ENCODE measurements at regions not wholly inside any gene's neighbourhood (a gene's known extent, or its start where the extent isn't known, plus 50 kb on each side); places are given as distances from the start of the nearest gene placed in this dataset.

DNA sequence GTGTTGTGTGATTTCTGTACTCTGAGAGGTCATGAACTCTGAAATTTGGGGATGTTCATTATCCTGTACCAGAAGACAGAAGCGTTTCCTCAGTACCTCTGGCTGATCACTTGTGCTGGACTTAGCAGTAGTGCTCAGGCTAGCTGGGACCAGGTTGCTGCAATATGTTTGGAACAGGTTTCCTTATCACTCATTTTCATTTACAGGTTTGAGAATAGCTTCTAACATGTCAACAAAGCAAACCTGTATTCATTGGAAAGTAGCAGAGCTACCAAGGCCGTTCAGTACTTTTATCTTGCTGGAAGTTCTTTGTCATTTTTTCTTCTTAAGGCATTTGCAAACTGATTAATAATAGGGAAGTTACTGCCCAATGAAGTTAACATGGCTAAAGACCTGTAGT is 242.9 kb upstream of the ANKRD50 start:
- Histone ChIP-seq H3K27me3 (ENCODE audit: control insufficient read depth, insufficient read depth, low read length) (no peaks in the 10 kb centered on the region), H3K4me3 (ENCODE audit: low read depth, low read length) (no peak overlapping the region), H3K36me3 (ENCODE audit: control insufficient read depth, insufficient read depth, low read length) (no peaks in the 10 kb centered on the region)
- FAIRE-seq = no peak
- no peak for TF ChIP-seq CTCF (IDR thresholded peaks at IDR 0.05; ENCODE audit: insufficient read depth, low read length, severe bottlenecking)
- DNase-seq (ENCODE audit: low read depth) = no peak

DNA sequence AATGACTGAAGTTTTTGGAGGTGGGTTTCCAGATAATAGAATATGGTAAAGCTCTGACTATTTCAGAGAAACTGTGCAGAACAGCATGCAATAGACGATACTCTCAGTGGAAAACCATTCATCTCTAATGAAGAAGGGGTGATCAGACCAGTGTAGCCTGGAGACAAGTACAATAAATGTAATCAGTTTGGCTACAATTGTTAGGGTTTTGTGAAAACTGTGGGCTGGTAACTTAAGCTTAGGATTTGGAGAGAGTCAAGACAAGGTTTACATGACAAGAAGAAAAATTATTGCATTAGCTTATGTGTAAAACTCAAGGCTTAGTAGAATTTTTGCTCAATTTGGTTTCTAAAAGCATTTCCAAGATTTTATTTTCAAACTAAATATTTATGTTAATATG is 241.5 kb upstream of the ANKRD50 start:
- Histone ChIP-seq H3K4me3 (ENCODE audit: low read depth, low read length) (no peak overlapping the region), H3K27me3 (ENCODE audit: control insufficient read depth, insufficient read depth, low read length) (no peaks in the 10 kb centered on the region), H3K36me3 (ENCODE audit: control insufficient read depth, insufficient read depth, low read length) (no peaks in the 10 kb centered on the region)
- FAIRE-seq = no peak
- TF ChIP-seq CTCF (IDR thresholded peaks at IDR 0.05; ENCODE audit: insufficient read depth, low read length, severe bottlenecking) = no peak
- no peak for DNase-seq (ENCODE audit: low read depth)

GRCh38 chr4:124953486-124953885 is 241.0 kb upstream of the ANKRD50 start:
- no peak for DNase-seq (ENCODE audit: low read depth)
- FAIRE-seq = no peak

GRCh38 chr4:124953061-124953460 is 240.5 kb upstream of the ANKRD50 start:
- Histone ChIP-seq H3K36me3 (ENCODE audit: control insufficient read depth, insufficient read depth, low read length) (no peaks in the 10 kb centered on the region), H3K4me3 (ENCODE audit: low read depth, low read length) (no peak overlapping the region), H3K27me3 (ENCODE audit: control insufficient read depth, insufficient read depth, low read length) (no peaks in the 10 kb centered on the region)
- FAIRE-seq = no peak
- no peak for TF ChIP-seq CTCF (IDR thresholded peaks at IDR 0.05; ENCODE audit: insufficient read depth, low read length, severe bottlenecking)
- peak; percentile 86 for DNase-seq (ENCODE audit: low read depth)

More at GRCh38 chr4:124953486-124953885, 241.0 kb upstream of the ANKRD50 start:
- Histone ChIP-seq H3K4me3 (ENCODE audit: low read depth, low read length) (no peak overlapping the region), H3K27me3 (ENCODE audit: control insufficient read depth, insufficient read depth, low read length) (no peaks in the 10 kb centered on the region), H3K36me3 (ENCODE audit: control insufficient read depth, insufficient read depth, low read length) (no peaks in the 10 kb centered on the region)
- no peak for TF ChIP-seq CTCF (IDR thresholded peaks at IDR 0.05; ENCODE audit: insufficient read depth, low read length, severe bottlenecking)

- Histone ChIP-seq H3K27me3 (ENCODE audit: control insufficient read depth, insufficient read depth, low read length) (no peaks in the 10 kb centered on the region), H3K36me3 (ENCODE audit: control insufficient read depth, insufficient read depth, low read length) (no peaks in the 10 kb centered on the region), H3K4me3 (ENCODE audit: low read depth, low read length) (no peak overlapping the region)
- FAIRE-seq (no peak), DNase-seq (ENCODE audit: low read depth) (no peak)
- TF ChIP-seq CTCF (IDR thresholded peaks at IDR 0.05; ENCODE audit: insufficient read depth, low read length, severe bottlenecking) = no peak
Observed at GRCh38 chr4:124952601-124953000, 240.1 kb upstream of the ANKRD50 start.

DNA sequence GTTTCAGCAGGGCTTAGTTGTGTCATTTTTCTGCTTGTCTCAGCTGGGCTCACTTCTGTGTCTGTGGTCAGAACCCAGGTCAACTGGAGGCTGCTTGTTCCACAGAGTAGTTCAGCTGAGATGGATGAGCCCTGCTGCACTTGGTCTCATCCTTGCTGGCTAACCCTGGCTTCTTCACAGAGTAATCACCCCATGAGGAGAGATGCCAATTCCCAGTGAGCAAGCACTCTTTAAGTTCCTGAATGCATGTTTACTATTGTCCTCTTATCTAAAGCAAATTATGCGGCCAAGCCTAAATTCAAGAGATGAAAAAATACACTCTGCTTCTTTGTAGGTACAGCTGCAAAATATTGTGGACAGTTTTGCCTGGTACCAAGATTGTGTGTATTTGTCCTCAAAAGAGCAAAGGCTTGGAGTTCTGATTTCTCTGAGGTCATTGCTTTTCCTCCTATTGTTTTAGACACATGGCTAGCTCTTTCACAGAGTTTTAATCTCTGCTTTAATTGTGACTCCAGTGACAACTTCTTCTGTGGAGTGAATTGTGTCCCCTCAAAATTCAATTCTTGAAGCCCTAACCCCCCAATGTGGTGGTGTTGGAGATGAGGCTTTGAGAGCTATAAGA is 236.6 kb upstream of the ANKRD50 start:
- DNase-seq (ENCODE audit: low read depth) = peak; percentile 47
- TF ChIP-seq CTCF (IDR thresholded peaks at IDR 0.05; ENCODE audit: insufficient read depth, low read length, severe bottlenecking) = no peak
- no peak for FAIRE-seq
- Histone ChIP-seq H3K27me3 (ENCODE audit: control insufficient read depth, insufficient read depth, low read length) (no peaks in the 10 kb centered on the region), H3K4me3 (ENCODE audit: low read depth, low read length) (no peak overlapping the region), H3K36me3 (ENCODE audit: control insufficient read depth, insufficient read depth, low read length) (no peaks in the 10 kb centered on the region)

All from bronchial epithelial cell (primary cell).